Cortex of kidney (tissue), 1 donor: ENCODE measurements at regions not wholly inside any gene's neighbourhood (a gene's known extent, or its start where the extent isn't known, plus 50 kb on each side); places are given as distances from the start of the nearest gene placed in this dataset.
"Not testable (repeated sequence)": the region's sequence is repeated elsewhere in the genome, so short reads cannot be mapped to it uniquely, and the experiment has no call there.

Experiments
- DNase-seq: peaks from one replicate; lab custom pipeline; 2025; lab: John Stamatoyannopoulos, UW

DNA sequence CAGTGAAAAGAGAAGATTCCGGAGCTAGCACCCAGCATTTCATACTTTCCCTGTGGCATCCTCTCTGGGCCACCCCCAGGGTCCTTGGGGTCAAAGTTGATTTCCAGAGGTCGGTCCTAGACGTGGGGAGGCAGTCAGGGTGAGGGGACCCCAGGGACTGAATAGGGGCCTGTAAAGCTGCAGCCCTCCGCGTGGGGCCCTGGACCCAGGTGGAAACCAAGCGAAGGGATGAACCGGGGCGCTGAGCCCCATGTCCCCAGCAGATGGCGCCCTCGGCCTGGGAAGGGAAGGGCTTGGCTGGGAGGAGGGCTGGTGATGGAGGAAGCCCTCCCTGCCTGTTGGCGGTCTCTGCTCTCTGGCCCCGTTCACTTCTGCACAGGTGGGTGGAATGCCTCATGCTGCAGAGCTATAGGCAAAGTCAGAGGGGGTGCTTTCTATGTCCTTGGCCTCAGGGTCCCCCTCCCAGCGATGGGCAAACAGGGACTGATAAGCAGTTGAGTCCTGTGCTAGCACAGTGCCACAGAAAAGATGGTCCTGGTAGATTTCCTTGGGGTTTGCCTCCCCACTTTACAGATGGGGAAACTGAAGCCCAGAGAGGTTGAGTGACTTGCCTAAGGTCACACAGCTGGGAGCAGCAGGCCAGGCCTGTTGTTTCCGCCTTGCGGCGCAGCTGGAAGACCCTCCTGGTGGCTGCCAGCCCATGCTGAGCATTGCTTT lies 163.4 kb upstream of the CIBAR2 start:
- no peak for DNase-seq

DNA sequence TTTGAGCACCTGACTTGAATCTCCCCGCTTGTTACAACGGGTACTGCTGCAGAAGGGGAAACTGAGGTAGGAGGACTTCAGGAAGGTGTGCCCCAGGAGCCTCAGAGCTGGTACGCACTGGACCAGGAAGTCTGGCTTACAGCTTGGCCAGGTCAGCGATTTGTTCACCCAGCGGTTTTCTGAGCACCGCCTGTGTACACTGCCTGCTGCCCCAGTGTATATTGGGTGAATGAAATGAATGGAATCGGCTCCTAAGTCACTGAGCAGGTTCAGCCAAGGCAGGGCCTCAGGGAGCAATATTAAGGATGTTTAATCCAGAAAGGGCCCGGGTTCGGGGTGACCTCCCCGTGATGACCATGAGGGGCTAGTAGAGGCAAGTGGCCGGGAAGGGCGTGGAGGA lies 164.0 kb upstream of the CIBAR2 start:
- DNase-seq: no peak

DNA sequence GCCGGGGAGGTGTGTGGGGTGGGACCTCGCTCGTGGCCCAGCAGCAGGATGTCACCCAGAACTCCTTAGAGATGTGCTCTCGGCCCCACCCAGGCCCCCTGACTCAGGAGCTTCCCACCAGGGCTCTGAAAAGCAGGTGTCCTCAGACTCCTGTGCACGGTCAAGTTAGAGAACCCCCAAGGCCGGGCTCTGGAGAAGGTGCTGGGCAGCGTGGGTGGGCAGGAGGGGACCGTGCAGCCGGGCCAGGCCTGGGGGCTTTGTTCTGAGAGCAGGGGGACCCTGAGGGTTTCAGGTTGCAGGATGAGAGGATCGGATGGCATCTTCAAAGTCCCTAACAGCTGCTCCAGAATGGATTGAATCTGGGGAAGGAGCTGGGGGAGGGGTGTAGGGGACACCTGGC lies 164.4 kb upstream of the CIBAR2 start:
- DNase-seq: no peak

DNA sequence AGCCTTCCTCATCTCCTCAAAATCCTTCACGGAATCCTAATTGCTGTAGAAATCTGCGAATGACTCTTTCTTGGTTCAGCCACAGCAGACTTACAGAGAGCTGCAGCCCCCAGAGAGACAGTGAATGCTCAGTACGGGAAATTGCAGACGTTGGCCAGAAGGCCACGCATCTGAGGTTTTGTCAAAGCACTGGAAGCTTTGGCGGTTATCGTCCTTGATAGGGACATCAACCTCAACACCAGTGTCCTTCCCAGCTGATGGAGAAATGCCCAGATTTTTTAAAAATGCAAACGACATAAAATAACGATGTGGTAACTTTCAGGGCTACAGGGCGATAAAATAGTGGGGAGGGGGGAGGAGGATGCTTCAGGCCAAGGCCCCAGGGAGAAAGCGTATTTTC lies 166.6 kb upstream of the CIBAR2 start:
- no peak for DNase-seq

DNA sequence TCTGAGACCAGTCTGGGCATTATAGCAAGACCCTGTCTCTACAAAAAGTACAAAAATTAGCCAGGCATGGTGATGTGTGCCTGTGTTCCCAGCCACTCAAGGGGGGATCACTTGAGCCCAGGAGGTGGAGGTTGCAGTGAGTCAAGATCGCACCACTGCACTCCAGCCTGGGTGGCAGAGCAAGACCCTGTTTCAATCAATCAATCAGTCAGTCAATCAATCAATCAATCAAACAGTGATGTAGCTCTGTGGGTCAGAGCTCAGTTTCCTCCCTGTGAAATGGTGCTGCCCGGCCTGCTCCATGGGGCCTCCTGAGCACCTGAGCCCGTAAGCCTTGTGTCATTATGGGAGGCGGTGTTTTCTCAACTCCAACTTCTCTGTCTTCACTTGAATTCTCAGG lies 167.1 kb upstream of the CIBAR2 start:
- DNase-seq: no peak

DNA sequence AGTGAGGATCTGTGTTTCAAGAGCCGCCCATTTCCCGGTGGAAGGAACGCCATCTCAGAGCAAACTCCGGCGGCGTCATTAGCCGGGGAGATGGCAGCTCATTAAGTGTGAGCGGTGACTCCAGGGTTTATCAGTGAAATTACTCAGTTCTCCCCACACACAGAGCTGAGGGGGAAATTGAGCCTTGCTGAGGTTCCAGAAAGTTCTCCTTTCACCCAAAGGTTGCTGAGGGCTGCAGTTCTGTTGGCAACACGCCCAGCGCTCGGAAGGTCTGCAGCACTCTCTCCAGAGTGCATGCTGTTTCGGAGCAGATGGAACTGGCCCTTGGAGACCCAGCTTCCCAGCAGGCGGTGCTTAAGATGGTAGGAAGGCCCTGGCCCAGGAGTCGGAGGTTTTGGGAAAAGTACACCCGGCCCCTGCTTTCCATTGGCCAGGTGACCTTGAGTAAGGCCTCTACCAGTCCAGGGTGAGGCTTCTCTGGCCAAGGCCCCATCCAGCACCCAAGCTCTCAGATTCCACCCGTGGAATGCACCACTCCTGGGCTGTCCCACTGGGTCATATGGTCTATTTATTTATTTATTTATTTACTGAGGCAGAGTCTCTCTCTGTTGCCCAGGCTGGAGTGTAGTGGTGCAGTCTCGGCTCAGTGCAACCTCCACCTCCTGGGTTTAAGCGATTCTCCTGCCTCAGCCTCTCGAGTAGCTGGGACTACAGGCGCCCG lies 167.7 kb upstream of the CIBAR2 start:
- DNase-seq: no peak

DNA sequence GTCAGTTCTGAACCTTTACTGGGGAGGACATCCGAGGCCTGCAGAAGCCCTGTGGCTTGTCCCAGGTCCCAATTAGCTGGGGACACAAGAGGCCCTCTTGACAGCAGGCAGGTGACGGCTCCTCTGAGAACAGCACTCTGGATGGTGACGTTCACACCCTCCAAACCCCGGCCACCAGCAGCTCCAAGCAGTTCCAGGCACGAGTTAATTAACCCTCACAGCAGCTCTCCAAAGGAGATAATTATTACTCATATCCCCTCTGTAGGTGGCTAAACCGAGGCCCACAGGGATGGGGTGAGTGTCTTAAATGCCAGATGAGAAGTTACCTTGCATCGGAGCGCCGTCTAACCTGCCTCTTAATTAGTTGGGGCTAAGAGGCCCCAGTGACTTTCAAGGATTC lies 168.9 kb upstream of the CIBAR2 start:
- DNase-seq: no peak

DNA sequence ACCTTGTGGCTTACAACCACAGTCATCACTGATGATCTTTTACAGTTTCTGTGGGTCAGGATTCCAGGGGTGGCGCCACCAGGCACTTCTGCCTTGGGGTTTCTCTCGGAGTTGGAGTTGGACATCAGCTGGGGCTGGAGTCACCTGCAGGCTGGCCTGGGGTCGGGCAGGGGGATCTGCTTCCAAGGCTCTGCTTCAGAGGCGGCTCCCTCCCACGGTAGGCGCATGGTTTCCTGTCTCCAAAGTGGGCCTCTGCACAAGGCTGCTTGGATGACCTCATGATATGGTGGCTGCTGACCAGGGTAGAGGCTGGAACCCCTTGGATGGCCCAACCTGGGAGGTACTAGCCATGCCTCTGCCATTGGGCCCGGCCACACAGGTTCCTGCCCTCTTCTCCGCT lies 170.6 kb upstream of the CIBAR2 start:
- DNase-seq: no peak

DNA sequence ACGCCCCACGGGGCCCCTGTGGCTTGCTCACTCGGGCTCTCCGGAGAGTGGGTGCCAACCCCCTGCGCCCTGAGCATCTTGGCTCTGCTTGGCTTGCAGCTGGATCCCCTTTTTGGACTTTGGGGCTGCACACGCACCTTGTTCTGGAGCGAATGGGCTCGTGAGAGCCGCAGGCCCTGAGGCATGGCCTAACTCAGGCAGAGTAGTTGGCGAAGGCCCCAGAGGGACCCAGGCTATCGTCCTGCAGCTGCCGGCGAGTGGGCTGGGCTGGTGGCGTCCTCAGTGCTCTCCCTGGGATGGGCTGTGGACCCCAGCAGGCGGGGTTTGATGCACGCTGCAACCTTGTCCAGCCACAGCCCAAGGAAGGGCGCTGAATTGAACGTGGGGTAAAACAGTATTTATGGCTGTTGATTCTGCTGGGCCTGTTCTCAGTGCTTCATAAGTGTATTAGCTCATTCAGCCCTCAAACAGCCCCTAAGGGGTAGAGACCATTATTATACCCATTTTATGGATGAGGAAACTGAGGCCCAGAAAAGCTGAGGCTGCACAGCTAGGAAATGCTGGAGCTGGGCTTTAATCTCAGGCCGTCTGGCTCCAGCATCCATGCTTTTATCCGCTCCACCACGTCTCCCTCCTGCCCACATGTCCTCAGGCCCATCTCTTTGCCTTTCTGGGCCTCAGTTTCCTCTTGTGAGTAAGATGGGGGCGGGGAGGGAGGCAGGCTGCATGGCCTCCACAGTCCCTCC lies 171.2 kb upstream of the CIBAR2 start:
- DNase-seq: no peak

DNA sequence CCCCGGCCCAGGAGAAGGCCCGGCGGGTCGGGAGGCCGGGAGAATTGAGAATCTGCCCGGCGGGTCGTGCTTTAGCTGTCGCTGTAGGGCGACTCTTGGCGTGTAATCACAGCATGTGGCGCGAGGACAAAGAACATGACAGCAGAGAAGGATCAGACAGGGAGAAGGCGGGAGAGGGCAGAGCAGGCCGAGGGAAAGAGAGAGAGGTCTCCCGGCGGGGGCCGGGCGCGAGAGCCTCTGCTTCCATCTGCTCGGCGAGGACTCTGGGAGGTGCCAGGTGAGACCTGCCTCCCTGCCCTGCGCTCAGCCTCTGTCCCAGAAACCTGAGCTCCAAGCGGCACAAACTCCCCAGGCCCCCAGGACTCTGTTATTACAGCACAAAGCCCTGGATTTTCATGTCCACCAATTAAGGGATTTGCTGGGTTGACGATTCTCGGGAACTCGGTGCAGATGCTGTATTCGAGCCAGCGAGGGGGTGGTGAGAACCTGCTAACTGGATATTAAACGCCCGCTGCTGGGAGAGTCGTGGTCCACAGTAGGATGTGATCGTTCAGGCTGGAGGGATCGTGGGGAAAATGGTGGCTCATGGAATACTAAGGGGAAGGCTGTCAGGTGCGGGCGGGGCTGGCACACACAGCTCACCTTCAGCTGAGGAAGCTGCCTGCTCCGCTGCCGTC lies 172.0 kb upstream of the CIBAR2 start:
- no peak for DNase-seq

DNA sequence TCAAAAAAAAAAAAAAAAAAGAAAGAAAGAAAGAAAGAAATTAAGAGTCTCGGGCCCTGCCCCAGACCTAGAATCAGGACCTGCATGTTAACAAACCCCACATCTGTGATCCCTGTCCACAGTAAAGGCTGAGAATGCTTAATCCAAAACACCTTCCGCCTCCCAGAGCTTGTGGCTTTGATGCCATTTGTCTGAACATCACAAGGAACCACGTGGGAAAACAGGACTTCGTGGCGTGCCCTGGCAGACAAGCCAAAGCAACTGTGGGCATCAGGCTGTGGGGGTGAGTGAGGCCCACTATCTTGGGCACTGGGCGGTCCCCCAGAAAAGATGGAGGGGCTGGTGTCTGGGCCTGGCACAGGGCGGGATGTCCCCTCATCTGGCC lies 173.4 kb upstream of the CIBAR2 start:
- DNase-seq: no peak

DNA sequence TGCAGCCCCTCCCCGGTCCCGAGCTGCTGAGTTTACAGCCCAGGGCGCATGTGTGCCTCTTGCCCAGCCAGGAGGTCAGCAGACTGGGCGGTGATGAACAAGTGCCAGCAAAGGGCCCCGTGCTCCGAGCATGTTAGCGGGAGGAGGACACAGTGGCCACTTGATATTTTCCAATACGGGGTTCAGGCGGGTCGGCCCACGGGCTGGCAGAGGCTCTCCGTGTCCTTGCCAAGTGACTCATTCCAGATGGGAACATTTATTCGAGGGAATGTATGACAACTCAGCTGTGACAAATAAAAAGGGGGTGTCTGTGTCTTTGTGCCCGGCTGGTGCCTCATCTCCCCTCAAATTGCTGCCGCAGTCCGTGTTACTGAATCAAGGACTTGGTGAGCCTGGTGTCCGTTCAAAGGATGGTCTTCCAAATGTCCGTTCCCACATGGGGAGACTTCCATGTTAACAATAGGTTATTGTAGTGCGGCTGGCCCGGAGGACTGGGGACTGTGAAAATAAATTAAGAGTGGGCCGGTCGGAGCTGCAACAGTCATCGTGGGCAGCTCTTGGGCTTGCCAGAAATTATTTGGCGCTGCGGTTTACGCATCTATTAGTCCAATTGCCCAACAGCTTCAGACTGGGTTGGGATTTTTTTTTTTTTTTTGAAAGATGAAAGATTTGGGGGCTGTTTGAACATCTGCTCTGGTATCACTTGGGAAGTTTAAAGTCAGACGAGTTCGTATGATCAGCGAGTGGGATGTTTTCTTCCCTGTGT lies 174.0 kb upstream of the CIBAR2 start:
- DNase-seq: no peak

DNA sequence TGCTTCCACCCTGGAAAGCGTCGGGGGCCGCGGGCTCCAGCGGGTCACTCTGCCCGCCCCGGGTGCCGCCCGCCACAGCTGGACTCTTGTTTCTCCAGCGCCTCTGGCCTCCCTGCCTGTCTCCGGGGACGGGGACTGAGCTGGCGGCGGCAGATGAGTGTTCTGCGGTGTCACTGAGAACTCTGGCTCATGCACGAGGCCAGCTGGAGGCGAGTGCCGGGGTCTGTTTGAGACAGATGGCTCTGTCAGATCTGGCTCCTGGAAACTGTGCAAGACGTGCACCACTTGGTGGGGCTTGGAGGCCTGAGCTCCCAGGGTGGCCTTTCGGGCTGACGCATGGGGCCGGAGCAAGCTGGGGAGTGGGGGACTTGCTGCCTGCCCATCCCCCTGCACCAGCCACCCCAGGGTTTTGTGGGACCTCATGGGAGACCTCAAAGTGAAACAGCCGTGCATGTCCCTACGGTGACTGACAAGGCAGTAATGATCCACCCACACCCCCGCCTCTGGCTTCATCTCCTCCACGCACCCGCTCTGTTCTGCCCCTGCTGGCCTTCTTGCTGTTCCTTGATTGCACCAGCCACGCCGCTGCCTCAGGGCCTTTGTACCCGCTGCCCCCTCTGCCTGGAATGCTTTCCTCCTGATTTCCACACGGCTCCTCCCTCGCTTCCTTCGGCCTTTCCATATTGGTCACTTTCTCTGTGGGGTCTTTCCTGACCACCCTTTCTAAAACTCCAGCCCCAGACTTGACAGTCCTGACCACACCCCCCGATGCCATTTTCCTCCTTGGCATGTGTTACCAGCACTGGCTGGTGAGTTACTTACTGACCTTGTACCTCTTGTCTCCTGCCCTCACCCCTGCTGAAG lies 174.9 kb upstream of the CIBAR2 start:
- DNase-seq: no peak

DNA sequence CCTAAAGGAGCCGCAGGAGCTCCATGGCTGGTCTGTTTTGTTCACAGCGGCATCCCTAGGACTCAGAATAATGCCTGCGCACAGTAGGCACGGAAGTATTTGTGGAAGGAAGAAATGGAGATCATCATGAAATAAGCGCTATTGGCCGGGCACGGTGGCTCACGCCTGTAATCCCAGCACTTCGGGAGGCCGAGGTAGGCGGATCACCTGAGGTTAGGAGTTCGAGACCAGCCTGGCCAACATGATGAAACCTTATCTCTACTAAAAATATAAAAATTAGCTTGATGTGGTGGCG lies 175.5 kb upstream of the CIBAR2 start:
- not testable (repeated sequence) for DNase-seq

DNA sequence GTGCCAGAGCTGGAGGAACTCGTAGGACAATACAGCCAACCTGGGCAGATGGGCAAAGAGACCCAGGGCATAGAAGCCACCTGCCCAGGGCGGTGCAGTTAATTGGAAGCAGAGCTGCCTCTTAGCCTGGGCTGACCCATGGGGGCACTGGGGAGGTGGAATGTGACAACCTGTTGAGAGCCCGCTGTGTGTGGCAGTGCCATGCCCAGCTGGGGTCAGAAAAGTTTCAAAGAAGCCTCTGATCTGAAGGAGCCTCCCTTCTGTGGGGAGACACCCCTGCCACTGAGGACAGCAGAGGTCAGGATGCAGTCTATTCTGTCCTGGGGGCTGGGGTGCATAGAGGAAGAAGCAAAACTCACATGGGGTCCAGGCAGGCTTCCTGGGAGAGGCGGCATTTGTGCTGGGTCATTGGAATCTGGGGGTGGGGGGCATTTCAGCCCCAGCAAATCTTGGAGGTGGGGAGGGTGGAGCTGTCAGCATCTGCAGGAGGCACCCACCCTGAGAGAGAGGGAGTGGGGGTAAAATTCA lies 176.1 kb upstream of the CIBAR2 start:
- no peak for DNase-seq

DNA sequence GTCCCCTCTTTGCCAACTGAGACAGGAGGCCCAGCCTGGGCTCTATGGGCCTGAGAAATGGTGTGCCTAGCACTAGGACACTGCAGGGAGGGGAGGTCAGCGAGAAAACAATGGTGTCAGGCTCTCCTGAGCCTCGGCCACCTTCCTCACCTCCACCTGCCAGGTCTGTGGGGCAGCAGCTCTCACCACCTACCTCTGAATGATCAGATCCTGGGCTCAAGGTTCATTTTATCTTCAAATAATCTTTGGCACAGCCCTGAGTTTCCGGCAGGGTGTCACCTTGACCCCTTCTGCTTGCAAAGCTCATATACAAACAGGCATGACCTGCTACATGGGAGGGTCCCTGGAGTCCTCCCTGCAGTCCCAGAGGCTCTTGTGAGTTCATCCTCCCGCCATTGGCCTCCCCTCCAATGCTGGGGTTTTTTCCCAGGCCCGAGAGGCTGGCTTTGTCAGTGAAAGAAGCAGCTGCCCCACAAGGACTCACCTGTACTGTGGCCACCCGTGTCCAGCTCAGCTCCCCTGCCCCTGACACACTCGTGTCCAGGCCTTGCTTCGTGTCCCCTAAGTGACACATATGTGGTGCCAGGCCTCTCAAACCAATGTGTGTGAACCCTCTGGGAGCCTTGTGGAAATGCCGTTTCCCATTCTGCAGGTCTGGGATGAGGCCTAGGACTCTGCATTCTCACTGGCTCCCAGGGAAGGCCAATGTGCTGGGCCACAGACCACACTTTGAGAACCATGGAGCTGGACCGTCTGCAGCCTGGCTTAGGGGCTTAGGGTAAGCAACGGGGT lies 176.8 kb upstream of the CIBAR2 start:
- no peak for DNase-seq

DNA sequence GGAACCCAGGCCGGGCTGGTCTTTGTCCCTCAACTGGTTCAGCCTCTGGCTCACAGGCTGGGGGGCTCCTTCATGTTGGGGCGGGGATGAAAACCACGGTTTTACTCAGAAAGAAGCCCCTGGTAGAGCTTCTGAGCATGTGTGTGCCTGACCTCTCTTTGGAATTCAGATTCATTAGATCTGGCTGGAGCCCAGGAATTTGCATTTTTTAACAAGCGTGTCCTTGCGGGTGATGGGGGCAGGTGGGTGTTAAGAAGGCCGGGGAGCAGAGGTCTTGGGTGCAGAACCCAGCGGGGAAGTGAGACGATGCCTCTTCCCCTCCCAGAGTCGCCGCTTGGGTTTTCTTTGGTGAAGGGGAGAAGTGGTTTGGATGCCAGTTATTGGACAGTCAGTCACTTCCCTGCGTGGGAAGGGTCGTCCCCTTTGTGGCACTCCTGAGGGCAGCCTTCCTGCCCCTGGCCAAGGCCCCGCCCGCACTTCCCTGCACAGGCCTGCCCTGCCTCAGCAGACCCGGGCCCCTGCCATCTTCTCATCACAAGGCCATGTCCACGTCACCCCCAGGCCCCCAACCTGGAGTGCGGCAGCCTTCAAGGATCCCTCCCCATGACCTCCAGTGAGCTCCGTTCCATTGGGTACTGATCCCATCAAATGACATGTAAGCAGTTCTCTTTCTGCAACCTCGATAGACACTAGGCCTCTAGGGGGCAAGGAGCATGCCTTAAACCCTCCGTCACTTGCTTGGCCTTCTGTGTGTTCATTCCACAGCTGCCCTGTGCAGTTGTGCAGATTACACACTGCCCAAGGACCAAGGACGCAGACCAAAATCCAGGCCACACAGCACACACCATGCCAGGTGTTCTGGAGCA lies 177.7 kb upstream of the CIBAR2 start:
- DNase-seq: no peak

DNA sequence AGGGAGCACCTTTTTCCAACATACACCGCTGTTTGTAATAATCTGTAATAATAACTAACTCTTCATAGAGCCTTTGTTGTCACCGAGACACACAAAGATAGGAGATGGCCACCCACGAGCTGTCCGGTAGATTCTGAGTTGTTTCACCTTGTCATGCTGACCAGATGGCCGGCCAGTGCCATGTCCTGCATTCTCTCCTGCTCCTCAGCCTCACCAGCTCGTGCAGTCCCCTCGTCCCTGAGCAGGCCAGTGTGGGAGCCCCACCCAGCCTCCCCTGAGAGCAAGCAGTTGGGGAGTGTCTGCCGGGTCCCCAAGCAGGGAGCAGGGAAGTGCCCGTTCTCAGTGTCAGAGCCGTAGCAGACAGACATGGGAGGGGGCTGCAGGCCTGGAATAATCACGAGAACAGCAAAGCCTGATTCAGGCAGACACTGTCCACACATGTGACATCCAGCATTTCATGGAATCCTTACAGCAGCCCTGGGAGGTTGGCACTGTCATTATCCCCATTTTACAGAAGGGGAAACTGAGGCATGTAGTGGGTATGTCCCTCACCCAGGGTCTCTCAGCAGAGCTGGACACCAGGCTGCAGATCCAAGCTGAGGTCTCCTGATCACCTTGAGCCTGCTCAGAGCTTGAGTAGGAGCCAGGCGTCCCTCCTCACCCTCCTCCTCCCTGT lies 178.5 kb upstream of the CIBAR2 start:
- DNase-seq: no peak
